SH-SY5Y (cell line): ENCODE measurements at regions not wholly inside any gene's neighbourhood (a gene's known extent, or its start where the extent isn't known, plus 50 kb on each side); places are given as distances from the start of the nearest gene placed in this dataset.

Experiments
- GATA2 ChIP-seq: IDR thresholded peaks from 2 replicates; pipeline ENCODE4 v1.6.1; 2011; ENCODE audit warnings: mild to moderate bottlenecking, low read depth, low read length
- GATA3 ChIP-seq: IDR thresholded peaks from 2 replicates; pipeline ENCODE4 v1.6.1; 2011; ENCODE audit warnings: low read depth, mild to moderate bottlenecking, low read length, moderate library complexity

DNA sequence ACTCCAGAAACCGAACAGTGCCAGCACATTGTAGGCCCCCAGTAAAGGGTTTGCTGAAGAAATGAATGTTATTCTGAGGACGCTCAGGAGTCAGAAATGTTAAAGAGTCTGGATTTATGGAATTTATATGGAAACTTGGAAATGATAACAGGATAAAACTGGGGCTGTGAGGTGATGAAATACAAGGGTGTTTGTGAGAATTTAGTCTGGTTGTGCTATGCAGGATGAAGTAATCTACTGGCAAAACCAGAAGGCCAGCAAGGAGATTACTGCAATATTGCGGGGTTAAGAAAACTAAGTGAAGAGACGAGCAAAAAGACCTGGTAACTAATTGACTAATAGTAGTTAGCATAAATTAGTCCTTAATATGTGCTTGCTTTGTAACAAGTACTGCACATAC, 467.8 kb downstream of the ZEB2 start:
- TF ChIP-seq GATA2 (no peak), GATA3 (no peak)
